Osteoblast (primary cell): ENCODE measurements at regions not wholly inside any gene's neighbourhood (a gene's known extent, or its start where the extent isn't known, plus 50 kb on each side); places are given as distances from the start of the nearest gene placed in this dataset.

Source experiments
- DNase-seq: peaks from one replicate; pipeline ENCODE4 v3.0.0; 2011; ENCODE audit warnings: low spot score, mixed read lengths; ENCODE audit not compliant: insufficient read length; ENCODE audit errors: missing footprints
- H2AFZ ChIP-seq: 2 replicates; pipeline ENCODE4 v1.6.0; 2011; ENCODE audit warnings: mild to moderate bottlenecking, low read length
- H3K27ac ChIP-seq: 2 replicates; pipeline ENCODE4 v1.5.1; 2011; ENCODE audit warnings: mild to moderate bottlenecking, low read depth, low read length, moderate library complexity
- H3K27me3 ChIP-seq: 2 replicates; pipeline ENCODE4 v1.6.0; 2012; ENCODE audit warnings: mild to moderate bottlenecking, control low read depth, inconsistent platforms, low read length, moderate library complexity; ENCODE audit not compliant: insufficient read depth
- H3K36me3 ChIP-seq: 2 replicates; pipeline ENCODE4 v1.5.1; 2011; ENCODE audit warnings: mild to moderate bottlenecking, low read length, control low read depth, moderate library complexity; ENCODE audit not compliant: insufficient read depth
- H3K4me1 ChIP-seq: 2 replicates; pipeline ENCODE4 v1.5.1; 2011; ENCODE audit warnings: mild to moderate bottlenecking, low read length, control low read depth, moderate library complexity; ENCODE audit not compliant: insufficient read depth
- H3K4me2 ChIP-seq: 2 replicates; pipeline ENCODE4 v1.6.0; 2011; ENCODE audit warnings: mild to moderate bottlenecking, low read length; ENCODE audit not compliant: insufficient read depth
- H3K4me3 ChIP-seq: fragments of 200-600 bp; sonication (generic); 3 replicates; pipeline ENCODE4 v1.5.1; 2012; ENCODE audit warnings: mild to moderate bottlenecking, low read length, inconsistent platforms; ENCODE audit not compliant: insufficient read depth
- H3K79me2 ChIP-seq: 2 replicates; pipeline ENCODE4 v1.6.0; 2012; ENCODE audit warnings: mild to moderate bottlenecking, low read length, control low read depth, inconsistent platforms; ENCODE audit not compliant: insufficient read depth
- H3K9me3 ChIP-seq: 2 replicates; pipeline ENCODE4 v1.5.1; 2011; ENCODE audit warnings: low read depth, low read length, control low read depth
- H4K20me1 ChIP-seq: 2 replicates; pipeline ENCODE4 v1.6.0; 2012; ENCODE audit warnings: mild to moderate bottlenecking, low read length, control low read depth; ENCODE audit not compliant: insufficient read depth
- CTCF ChIP-seq: IDR thresholded peaks from 2 replicates; pipeline ENCODE4 v1.5.1; 2011; ENCODE audit warnings: mild to moderate bottlenecking, low read depth, low read length, moderate library complexity; ENCODE audit errors: extremely low read depth

GRCh38 chr2:224196810-224197209, 157.7 kb upstream of the SERPINE2 start:
- no peaks in the 10 kb centered on the region for H4K20me1 ChIP-seq
- no peak overlapping the region for H3K27ac ChIP-seq
- no peaks in the 10 kb centered on the region for H3K9me3 ChIP-seq
- H3K27me3 ChIP-seq: no peaks in the 10 kb centered on the region
- H3K4me3 ChIP-seq: no peak overlapping the region
- H3K79me2 ChIP-seq: no peaks in the 10 kb centered on the region
- peaks cover 3% of the 10 kb centered on the region for H3K4me1 ChIP-seq
- no peak overlapping the region for H2AFZ ChIP-seq
- TF ChIP-seq CTCF: no peak
- H3K36me3 ChIP-seq: no peaks in the 10 kb centered on the region
- no peak overlapping the region for H3K4me2 ChIP-seq
- DNase-seq: no peak

- TF ChIP-seq CTCF: no peak
- no peaks in the 10 kb centered on the region for H3K79me2 ChIP-seq
- DNase-seq: no peak
- H3K4me1 ChIP-seq: peaks cover 5% of the 10 kb centered on the region
- no peaks in the 10 kb centered on the region for H3K9me3 ChIP-seq
- no peaks in the 10 kb centered on the region for H3K27me3 ChIP-seq
- H3K27ac ChIP-seq: no peak overlapping the region
- H3K4me2 ChIP-seq: no peak overlapping the region
- no peak overlapping the region for H3K4me3 ChIP-seq
- H2AFZ ChIP-seq: no peak overlapping the region
- no peaks in the 10 kb centered on the region for H4K20me1 ChIP-seq
- no peaks in the 10 kb centered on the region for H3K36me3 ChIP-seq
Measured at GRCh38 chr2:224195925-224196571, 157.0 kb upstream of the SERPINE2 start.

GRCh38 chr2:224194161-224194560, 155.1 kb upstream of the SERPINE2 start:
- Histone ChIP-seq H3K9me3 (no peaks in the 10 kb centered on the region), H3K4me1 (peaks cover 7% of the 10 kb centered on the region), H3K79me2 (no peaks in the 10 kb centered on the region), H3K36me3 (no peaks in the 10 kb centered on the region), H3K27me3 (no peaks in the 10 kb centered on the region), H3K4me2 (no peak overlapping the region), H3K4me3 (no peak overlapping the region), H3K27ac (no peak overlapping the region), H2AFZ (no peak overlapping the region), H4K20me1 (no peaks in the 10 kb centered on the region)
- TF ChIP-seq CTCF: no peak
- DNase-seq: no peak

- H3K4me2 ChIP-seq: no peak overlapping the region
- no peak overlapping the region for H3K27ac ChIP-seq
- H3K79me2 ChIP-seq: no peaks in the 10 kb centered on the region
- DNase-seq: no peak
- no peaks in the 10 kb centered on the region for H3K27me3 ChIP-seq
- H3K4me1 ChIP-seq: peaks cover 7% of the 10 kb centered on the region
- H2AFZ ChIP-seq: no peak overlapping the region
- no peaks in the 10 kb centered on the region for H4K20me1 ChIP-seq
- H3K4me3 ChIP-seq: no peak overlapping the region
- no peaks in the 10 kb centered on the region for H3K36me3 ChIP-seq
- TF ChIP-seq CTCF: no peak
- H3K9me3 ChIP-seq: no peaks in the 10 kb centered on the region
Measured at GRCh38 chr2:224191465-224191864, 152.4 kb upstream of the SERPINE2 start.
